ENCODE measurements at regions not wholly inside any gene's neighbourhood (a gene's known extent, or its start where the extent isn't known, plus 50 kb on each side); places are given as distances from the start of the nearest gene placed in this dataset.

DNA sequence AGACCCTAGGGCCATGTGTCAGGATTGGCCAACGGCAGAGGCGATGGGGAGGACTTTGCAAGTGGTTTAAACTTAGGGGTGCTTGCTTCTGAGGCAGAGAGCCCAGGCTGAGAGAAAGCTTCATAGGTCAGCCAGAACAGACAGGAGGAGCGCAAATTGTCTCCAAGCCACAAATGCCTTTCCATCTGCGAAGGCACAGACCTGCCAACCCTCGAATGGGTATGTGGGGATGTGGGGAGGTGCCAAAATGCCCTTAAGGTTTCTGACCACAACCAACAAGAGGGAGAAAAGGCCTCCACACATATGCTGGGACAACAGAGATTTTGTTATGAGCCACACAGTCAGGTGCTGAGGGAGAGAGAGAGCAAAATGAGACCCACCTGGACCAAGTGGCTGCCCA is 283.6 kb downstream of the CYP26B1 start:
- Histone ChIP-seq H3K36me3 (no peaks in the 10 kb centered on the region), H4K20me1 (ENCODE audit: low read depth) (no peaks in the 10 kb centered on the region), H3K27me3 (no peaks in the 10 kb centered on the region), H3K4me2 (no peak overlapping the region), H3K4me1 (no peaks in the 10 kb centered on the region), H3K9me3 (ENCODE audit: low read depth) (no peaks in the 10 kb centered on the region), H2AFZ (replicated peaks) (no peak overlapping the region), H3K27ac (no peak overlapping the region), H3K4me3 (no peak overlapping the region), H3F3A (ENCODE audit: low read depth) (no peaks in the 10 kb centered on the region), H3K79me2 (ENCODE audit: low read depth) (no peaks in the 10 kb centered on the region), H3K9ac (no peak overlapping the region)
- no peak overlapping the region for H3K27ac Mint-ChIP-seq
- H3K9me3 Mint-ChIP-seq: no peaks in the 10 kb centered on the region
- H3K4me3 Mint-ChIP-seq: no peak overlapping the region
- DNase-seq (ENCODE audit: low spot score): no peak
- TF ChIP-seq EZH2phosphoT487 (IDR thresholded peaks at IDR 0.05): no peak
- TF ChIP-seq EZH2 (IDR thresholded peaks at IDR 0.05): no peak
- TF ChIP-seq, protein P1, sequence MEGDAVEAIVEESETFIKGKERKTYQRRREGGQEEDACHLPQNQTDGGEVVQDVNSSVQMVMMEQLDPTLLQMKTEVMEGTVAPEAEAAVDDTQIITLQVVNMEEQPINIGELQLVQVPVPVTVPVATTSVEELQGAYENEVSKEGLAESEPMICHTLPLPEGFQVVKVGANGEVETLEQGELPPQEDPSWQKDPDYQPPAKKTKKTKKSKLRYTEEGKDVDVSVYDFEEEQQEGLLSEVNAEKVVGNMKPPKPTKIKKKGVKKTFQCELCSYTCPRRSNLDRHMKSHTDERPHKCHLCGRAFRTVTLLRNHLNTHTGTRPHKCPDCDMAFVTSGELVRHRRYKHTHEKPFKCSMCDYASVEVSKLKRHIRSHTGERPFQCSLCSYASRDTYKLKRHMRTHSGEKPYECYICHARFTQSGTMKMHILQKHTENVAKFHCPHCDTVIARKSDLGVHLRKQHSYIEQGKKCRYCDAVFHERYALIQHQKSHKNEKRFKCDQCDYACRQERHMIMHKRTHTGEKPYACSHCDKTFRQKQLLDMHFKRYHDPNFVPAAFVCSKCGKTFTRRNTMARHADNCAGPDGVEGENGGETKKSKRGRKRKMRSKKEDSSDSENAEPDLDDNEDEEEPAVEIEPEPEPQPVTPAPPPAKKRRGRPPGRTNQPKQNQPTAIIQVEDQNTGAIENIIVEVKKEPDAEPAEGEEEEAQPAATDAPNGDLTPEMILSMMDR (IDR thresholded peaks at IDR 0.05): no peak
- H3K27me3 Mint-ChIP-seq (ENCODE audit: insufficient read depth, low read depth): no peaks in the 10 kb centered on the region
- H3K4me1 Mint-ChIP-seq: no peaks in the 10 kb centered on the region
- H3K36me3 Mint-ChIP-seq: no peaks in the 10 kb centered on the region

DNA sequence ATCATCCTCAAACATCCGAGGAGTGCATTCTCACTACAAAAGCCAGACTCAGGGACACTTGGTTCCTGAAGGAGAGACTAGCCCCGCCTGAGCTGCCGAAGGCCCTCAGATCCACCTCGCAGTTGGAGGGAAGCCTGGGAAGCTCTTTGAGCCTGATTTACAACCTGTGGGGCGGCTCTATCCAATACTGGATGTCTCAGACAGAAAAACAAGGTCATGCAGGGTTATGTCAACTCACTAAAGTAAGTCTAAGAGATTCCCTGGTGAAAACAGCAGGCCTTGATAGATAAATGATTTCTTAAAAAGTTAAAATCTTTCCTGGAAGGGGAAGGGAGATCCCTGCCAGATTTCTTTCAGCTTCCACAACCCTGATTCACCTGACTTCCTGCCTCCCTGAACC is 284.3 kb downstream of the CYP26B1 start:
- Histone ChIP-seq H3K9me3 (ENCODE audit: low read depth) (no peaks in the 10 kb centered on the region), H2AFZ (replicated peaks) (no peak overlapping the region), H4K20me1 (ENCODE audit: low read depth) (no peaks in the 10 kb centered on the region), H3K4me1 (no peaks in the 10 kb centered on the region), H3K36me3 (no peaks in the 10 kb centered on the region), H3K27me3 (no peaks in the 10 kb centered on the region), H3K79me2 (ENCODE audit: low read depth) (no peaks in the 10 kb centered on the region), H3K4me2 (no peak overlapping the region), H3K4me3 (no peak overlapping the region), H3K9ac (no peak overlapping the region), H3F3A (ENCODE audit: low read depth) (no peaks in the 10 kb centered on the region), H3K27ac (no peak overlapping the region)
- Mint-ChIP-seq H3K4me3 (no peak overlapping the region), H3K27me3 (ENCODE audit: insufficient read depth, low read depth) (no peaks in the 10 kb centered on the region), H3K36me3 (no peaks in the 10 kb centered on the region), H3K27ac (no peak overlapping the region), H3K4me1 (no peaks in the 10 kb centered on the region), H3K9me3 (no peaks in the 10 kb centered on the region)
- TF ChIP-seq, protein P1 (IDR thresholded peaks at IDR 0.05): no peak
- no peak for TF ChIP-seq EZH2 (IDR thresholded peaks at IDR 0.05)
- TF ChIP-seq EZH2phosphoT487 (IDR thresholded peaks at IDR 0.05): no peak
- DNase-seq (ENCODE audit: low spot score): no peak

DNA sequence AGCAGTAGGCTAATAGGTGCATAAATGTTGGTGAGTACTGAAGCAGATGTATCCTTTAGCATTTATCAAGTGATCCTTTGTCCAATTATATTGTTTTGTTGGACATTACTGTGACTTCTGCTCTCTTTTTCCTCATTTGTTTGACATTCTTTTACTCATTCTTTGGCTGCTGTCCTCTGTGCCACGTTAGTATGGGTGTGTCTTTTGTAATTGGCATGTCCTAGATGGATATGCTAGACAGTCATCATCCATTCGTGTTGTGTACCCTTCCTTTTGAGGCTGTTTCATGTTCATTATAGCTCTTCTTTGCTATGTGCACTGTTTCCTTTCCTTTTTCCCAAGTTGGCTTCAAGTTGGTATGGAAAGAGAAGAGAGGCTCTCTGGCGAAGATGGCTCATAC is 284.7 kb downstream of the CYP26B1 start:
- Mint-ChIP-seq H3K4me3 (no peak overlapping the region), H3K9me3 (no peaks in the 10 kb centered on the region), H3K4me1 (no peaks in the 10 kb centered on the region), H3K36me3 (no peaks in the 10 kb centered on the region), H3K27me3 (ENCODE audit: insufficient read depth, low read depth) (no peaks in the 10 kb centered on the region), H3K27ac (no peak overlapping the region)
- Histone ChIP-seq H3K27ac (no peak overlapping the region), H3K36me3 (no peaks in the 10 kb centered on the region), H3K4me1 (no peaks in the 10 kb centered on the region), H3K9ac (no peak overlapping the region), H3K4me3 (no peak overlapping the region), H4K20me1 (ENCODE audit: low read depth) (no peaks in the 10 kb centered on the region), H3K4me2 (no peak overlapping the region), H3F3A (ENCODE audit: low read depth) (no peaks in the 10 kb centered on the region), H3K27me3 (no peaks in the 10 kb centered on the region), H3K79me2 (ENCODE audit: low read depth) (no peaks in the 10 kb centered on the region), H2AFZ (replicated peaks) (no peak overlapping the region), H3K9me3 (ENCODE audit: low read depth) (no peaks in the 10 kb centered on the region)
- no peak for DNase-seq (ENCODE audit: low spot score)
- no peak for TF ChIP-seq EZH2 (IDR thresholded peaks at IDR 0.05)
- no peak for TF ChIP-seq EZH2phosphoT487 (IDR thresholded peaks at IDR 0.05)
- TF ChIP-seq, protein P1 (IDR thresholded peaks at IDR 0.05): no peak

All from neural progenitor cell (in vitro differentiated cells).